SH-SY5Y (cell line): ENCODE measurements at regions not wholly inside any gene's neighbourhood (a gene's known extent, or its start where the extent isn't known, plus 50 kb on each side); places are given as distances from the start of the nearest gene placed in this dataset.

Experiments
- GATA2 ChIP-seq: IDR thresholded peaks from 2 replicates; pipeline ENCODE4 v1.6.1; 2011; ENCODE audit warnings: mild to moderate bottlenecking, low read depth, low read length
- GATA3 ChIP-seq: IDR thresholded peaks from 2 replicates; pipeline ENCODE4 v1.6.1; 2011; ENCODE audit warnings: low read depth, mild to moderate bottlenecking, low read length, moderate library complexity

- TF ChIP-seq GATA2 (no peak), GATA3 (no peak)
These were observed 121.7 kb downstream of the MRPL57 start for GRCh38 chr13:21297914-21298831.
